HEK293 (cell line): ENCODE measurements at regions not wholly inside any gene's neighbourhood (a gene's known extent, or its start where the extent isn't known, plus 50 kb on each side); places are given as distances from the start of the nearest gene placed in this dataset.
A peak's percentile ranks its signal among the peaks of the same experiment; 100 is the strongest.

Experiments
- GFI1B ChIP-seq: fragments of 450-650 bp; formaldehyde crosslinking; IDR thresholded peaks from 2 replicates; pipeline ENCODE4 v1.5.1; 2016; ENCODE audit warnings: missing biosample characterization, missing genetic modification characterization
- GLI4 ChIP-seq: fragments of 450-650 bp; formaldehyde crosslinking; IDR thresholded peaks from 2 replicates; pipeline ENCODE4 v1.5.1; 2016; ENCODE audit warnings: missing biosample characterization, missing genetic modification characterization
- GLIS1 ChIP-seq: fragments of 450-650 bp; formaldehyde crosslinking; IDR thresholded peaks from 2 replicates; pipeline ENCODE4 v1.5.1; 2016; ENCODE audit warnings: missing biosample characterization, missing genetic modification characterization
- GLIS2 ChIP-seq: fragments of 450-650 bp; formaldehyde crosslinking; IDR thresholded peaks from 2 replicates; pipeline ENCODE4 v1.5.1; 2016; ENCODE audit warnings: missing biosample characterization, missing genetic modification characterization
- HOXD13 ChIP-seq: sonication (generic); formaldehyde crosslinking; IDR thresholded peaks from 2 replicates; pipeline ENCODE4 v1.8.0; 2022; ENCODE audit warnings: missing genetic modification reagents, borderline replicate concordance
- IKZF3 ChIP-seq: fragments of 450-650 bp; IDR thresholded peaks from 2 replicates; pipeline ENCODE4 v1.5.0; 2018; ENCODE audit warnings: missing biosample characterization, mild to moderate bottlenecking, missing genetic modification characterization, moderate library complexity
- KLF1 ChIP-seq: fragments of 450-650 bp; formaldehyde crosslinking; IDR thresholded peaks from 2 replicates; pipeline ENCODE4 v1.5.1; 2016; ENCODE audit warnings: missing biosample characterization, missing genetic modification characterization
- KLF16 ChIP-seq: fragments of 450-650 bp; formaldehyde crosslinking; IDR thresholded peaks from 2 replicates; pipeline ENCODE4 v1.5.1; 2017; ENCODE audit warnings: missing biosample characterization, missing genetic modification characterization
- KLF9 ChIP-seq: fragments of 450-650 bp; formaldehyde crosslinking; IDR thresholded peaks from 2 replicates; pipeline ENCODE4 v1.5.1; 2016; ENCODE audit warnings: missing biosample characterization, missing genetic modification characterization, low read depth
- PRDM2 ChIP-seq: fragments of 450-650 bp; formaldehyde crosslinking; IDR thresholded peaks from 2 replicates; pipeline ENCODE4 v1.5.1; 2016; ENCODE audit warnings: missing biosample characterization, missing genetic modification characterization, borderline replicate concordance
- SCRT1 ChIP-seq: fragments of 450-650 bp; formaldehyde crosslinking; IDR thresholded peaks from 2 replicates; pipeline ENCODE4 v1.5.1; 2016; ENCODE audit warnings: missing biosample characterization, missing genetic modification characterization, borderline replicate concordance
- ZBTB17 ChIP-seq: fragments of 450-650 bp; formaldehyde crosslinking; IDR thresholded peaks from 2 replicates; pipeline ENCODE4 v1.5.1; 2016; ENCODE audit warnings: missing biosample characterization, missing genetic modification characterization
- ZBTB26 ChIP-seq: fragments of 450-650 bp; formaldehyde crosslinking; optimal IDR thresholded peaks from 2 replicates; pipeline ENCODE3; 2016; ENCODE audit warnings: missing biosample characterization, mild to moderate bottlenecking, missing genetic modification characterization
- ZBTB8A ChIP-seq: fragments of 450-650 bp; formaldehyde crosslinking; IDR thresholded peaks from 2 replicates; pipeline ENCODE4 v1.5.1; 2016; ENCODE audit warnings: missing biosample characterization, missing genetic modification characterization
- ZNF112 ChIP-seq: fragments of 450-650 bp; formaldehyde crosslinking; IDR thresholded peaks from 2 replicates; pipeline ENCODE4 v1.5.0; 2017; ENCODE audit warnings: missing biosample characterization, missing genetic modification characterization
- ZNF146 ChIP-seq: fragments of 450-650 bp; formaldehyde crosslinking; IDR thresholded peaks from 2 replicates; pipeline ENCODE4 v1.5.1; 2016; ENCODE audit warnings: missing biosample characterization, missing genetic modification characterization
- ZNF19 ChIP-seq: fragments of 450-650 bp; formaldehyde crosslinking; IDR thresholded peaks from 2 replicates; pipeline ENCODE4; 2016; ENCODE audit warnings: missing biosample characterization, missing genetic modification characterization, low read depth
- ZNF2 ChIP-seq: fragments of 450-650 bp; formaldehyde crosslinking; IDR thresholded peaks from 2 replicates; pipeline ENCODE4 v1.5.1; 2016; ENCODE audit warnings: missing biosample characterization, missing genetic modification characterization
- ZNF362 ChIP-seq: fragments of 450-650 bp; formaldehyde crosslinking; IDR thresholded peaks from 2 replicates; pipeline ENCODE4 v1.5.1; 2016; ENCODE audit warnings: missing biosample characterization, missing genetic modification characterization
- ZNF394 ChIP-seq: fragments of 450-650 bp; formaldehyde crosslinking; IDR thresholded peaks from 2 replicates; pipeline ENCODE4 v1.5.1; 2016; ENCODE audit warnings: missing biosample characterization, missing genetic modification characterization, mild to moderate bottlenecking, moderate library complexity, borderline replicate concordance
- ZNF404 ChIP-seq: fragments of 450-650 bp; formaldehyde crosslinking; IDR thresholded peaks from 2 replicates; pipeline ENCODE4 v1.5.1; 2017; ENCODE audit warnings: missing biosample characterization, missing genetic modification characterization
- ZNF510 ChIP-seq: fragments of 450-650 bp; formaldehyde crosslinking; IDR thresholded peaks from 2 replicates; pipeline ENCODE4 v1.5.1; 2018; ENCODE audit warnings: mild to moderate bottlenecking, missing genetic modification characterization, missing biosample characterization; ENCODE audit not compliant: insufficient replicate concordance
- ZNF600 ChIP-seq: fragments of 450-650 bp; formaldehyde crosslinking; IDR thresholded peaks from 2 replicates; pipeline ENCODE4 v1.5.1; 2016; ENCODE audit warnings: missing biosample characterization, missing genetic modification characterization
- ZNF610 ChIP-seq: fragments of 450-650 bp; formaldehyde crosslinking; IDR thresholded peaks from 2 replicates; pipeline ENCODE4 v1.5.1; 2016; ENCODE audit warnings: missing biosample characterization, missing genetic modification characterization, borderline replicate concordance
- ZNF621 ChIP-seq: fragments of 450-650 bp; formaldehyde crosslinking; IDR thresholded peaks from 2 replicates; pipeline ENCODE4 v1.5.1; 2017; ENCODE audit warnings: missing biosample characterization, missing genetic modification characterization
- ZNF707 ChIP-seq: fragments of 450-650 bp; formaldehyde crosslinking; IDR thresholded peaks from 2 replicates; pipeline ENCODE4 v1.5.1; 2016; ENCODE audit warnings: missing biosample characterization, missing genetic modification characterization
- ZNF792 ChIP-seq: fragments of 450-650 bp; formaldehyde crosslinking; IDR thresholded peaks from 2 replicates; pipeline ENCODE4 v1.5.1; 2016; ENCODE audit warnings: missing biosample characterization, missing genetic modification characterization
- ZNF837 ChIP-seq: fragments of 450-650 bp; formaldehyde crosslinking; IDR thresholded peaks from 2 replicates; pipeline ENCODE4 v1.5.1; 2016; ENCODE audit warnings: missing biosample characterization, missing genetic modification characterization
- ZSCAN23 ChIP-seq: fragments of 450-650 bp; formaldehyde crosslinking; IDR thresholded peaks from 2 replicates; pipeline ENCODE4 v1.5.1; 2016; ENCODE audit warnings: missing biosample characterization, missing genetic modification characterization

- TF ChIP-seq HOXD13 (CRISPR knock-in tag) (no peak), ZNF394 (tag by site-specific recombination) (no peak), GLIS1 (peak; percentile 86), ZNF707 (no peak), ZBTB8A (tag by site-specific recombination) (peak; percentile 80; the same call in 1 of the 2 replicates), ZBTB17 (tag by site-specific recombination) (peak; percentile 91), GLIS2 (tag by site-specific recombination) (peak; percentile 91), ZNF112 (tag by site-specific recombination) (no peak), ZNF837 (no peak), ZNF510 (tag by site-specific recombination) (no peak), ZNF600 (peak; percentile 71), ZNF19 (tag by site-specific recombination) (no peak), IKZF3 (tag by site-specific recombination) (no peak), PRDM2 (tag by site-specific recombination) (no peak), SCRT1 (tag by site-specific recombination) (no peak), KLF9 (no peak), ZNF404 (tag by site-specific recombination) (no peak), ZNF362 (no peak), ZNF792 (tag by site-specific recombination) (no peak), ZNF146 (tag by site-specific recombination) (no peak), ZNF610 (tag by site-specific recombination) (0 out of 2 replicates have a peak, but pooled peaks have one; percentile 22), ZNF621 (tag by site-specific recombination) (no peak), KLF16 (tag by site-specific recombination) (peak; percentile 52; the same call in 1 of the 2 replicates), GLI4 (tag by site-specific recombination) (0 out of 2 replicates have a peak, but pooled peaks have one; percentile 29), ZNF2 (tag by site-specific recombination) (no peak), GFI1B (tag by site-specific recombination) (no peak), ZBTB26 (peak; percentile 63), ZSCAN23 (tag by site-specific recombination) (no peak), KLF1 (tag by site-specific recombination) (peak; percentile 24; the same call in 1 of the 2 replicates)
These were observed 1276.1 kb downstream of the PCDH7 start (continued) for GRCh38 chr4:31995943-31996901.
